Upper lobe of left lung (tissue), 4 donors: ENCODE measurements at regions not wholly inside any gene's neighbourhood (a gene's known extent, or its start where the extent isn't known, plus 50 kb on each side); places are given as distances from the start of the nearest gene placed in this dataset.
"Not testable (repeated sequence)": the region's sequence is repeated elsewhere in the genome, so short reads cannot be mapped to it uniquely, and the experiment has no call there.

Experiments used
- CTCF ChIP-seq, 6 experiments: fragments of 450-650 bp in 4 of 6; fragments of 200-600 bp in 2 of 6; sonication (generic) in 2 of 6; IDR thresholded peaks; one replicate each; pipeline ENCODE4 v1.5.1; 2016 to 2019; ENCODE audit warnings: antibody characterized with exemption in 6 of 6
- POLR2A ChIP-seq, 4 donors: fragments of 450-650 bp; IDR thresholded peaks; one replicate each; pipeline ENCODE4 v1.5.1; 2016 to 2017; ENCODE audit warnings: antibody characterized with exemption in 4 of 4, mild to moderate bottlenecking in 2 of 4
- POLR2AphosphoS5 ChIP-seq, 2 donors: sonication (generic); formaldehyde crosslinking; IDR thresholded peaks; one replicate each; pipeline ENCODE4 v1.5.1; 2017; ENCODE audit warnings: antibody characterized with exemption in 2 of 2

GRCh38 chr6:12633746-12634145 lies 82.8 kb upstream of the PHACTR1 start:
- not testable (repeated sequence) for TF ChIP-seq POLR2AphosphoS5, POLR2A, CTCF (IDR thresholded peaks at IDR 0.05)
